Astrocyte (in vitro differentiated cells and primary cell): ENCODE measurements at regions not wholly inside any gene's neighbourhood (a gene's known extent, or its start where the extent isn't known, plus 50 kb on each side); places are given as distances from the start of the nearest gene placed in this dataset.

Experiments used
- DNase-seq: peaks from one replicate; pipeline ENCODE4 v3.0.0-alpha.2; 2010; ENCODE audit warnings: low read depth
- FAIRE-seq: peaks from 2 replicates; lab custom pipeline; 2011; peaks lifted over from hg19 to GRCh38; lab: Jason Lieb, UNC
- H2AFZ ChIP-seq: 2 replicates; pipeline ENCODE4 v1.6.0; 2012; ENCODE audit warnings: low read depth, low read length, inconsistent platforms
- H3K27ac ChIP-seq: 2 replicates; pipeline ENCODE4 v1.5.1; 2011; ENCODE audit warnings: low read depth, low read length, inconsistent platforms
- H3K27me3 ChIP-seq: 2 replicates; pipeline ENCODE4 v1.6.0; 2011; ENCODE audit warnings: low read length, inconsistent platforms; ENCODE audit not compliant: insufficient read depth
- H3K36me3 ChIP-seq: 2 replicates; pipeline ENCODE4 v1.5.1; 2011; ENCODE audit warnings: low read length, inconsistent platforms; ENCODE audit not compliant: insufficient read depth
- H3K4me1 ChIP-seq: 2 replicates; pipeline ENCODE4 v1.5.1; 2011; ENCODE audit warnings: low read length, inconsistent platforms; ENCODE audit not compliant: insufficient read depth
- H3K4me2 ChIP-seq: 2 replicates; pipeline ENCODE4 v1.6.0; 2012; ENCODE audit warnings: low read length, inconsistent platforms
- H3K4me3 ChIP-seq: 2 replicates; pipeline ENCODE4 v1.5.1; 2011; ENCODE audit warnings: low read depth, mild to moderate bottlenecking, low read length, inconsistent platforms; ENCODE audit not compliant: insufficient read depth
- H3K79me2 ChIP-seq: 2 replicates; pipeline ENCODE4 v1.6.0; 2012; ENCODE audit warnings: mild to moderate bottlenecking, low read length, inconsistent platforms; ENCODE audit not compliant: insufficient read depth
- H3K9ac ChIP-seq: 2 replicates; pipeline ENCODE4 v1.6.0; 2012; ENCODE audit warnings: mild to moderate bottlenecking, low read length, inconsistent platforms
- H3K9me3 ChIP-seq: 2 replicates; pipeline ENCODE4 v1.5.1; 2012; ENCODE audit warnings: low read depth, mild to moderate bottlenecking, low read length, inconsistent platforms; ENCODE audit not compliant: insufficient read depth
- H4K20me1 ChIP-seq: 2 replicates; pipeline ENCODE4 v1.6.0; 2012; ENCODE audit warnings: low read length, inconsistent platforms; ENCODE audit not compliant: insufficient read depth
- H3K27ac Mint-ChIP-seq: one replicate; pipeline ENCODE4 v1.8.0; 2021; ENCODE audit warnings: mild to moderate bottlenecking, mixed read lengths; ENCODE audit not compliant: unreplicated experiment
- H3K27me3 Mint-ChIP-seq: one replicate; pipeline ENCODE4 v1.8.0; 2021; ENCODE audit warnings: low read depth, mixed read lengths; ENCODE audit not compliant: unreplicated experiment
- H3K36me3 Mint-ChIP-seq: one replicate; pipeline ENCODE4 v1.8.0; 2021; ENCODE audit warnings: low read depth, mixed read lengths; ENCODE audit not compliant: unreplicated experiment
- H3K4me1 Mint-ChIP-seq: one replicate; pipeline ENCODE4 v1.8.0; 2021; ENCODE audit warnings: low read depth, mixed read lengths; ENCODE audit not compliant: unreplicated experiment
- H3K4me3 Mint-ChIP-seq: one replicate; pipeline ENCODE4 v1.8.0; 2021; ENCODE audit warnings: mild to moderate bottlenecking, moderate library complexity, mixed read lengths; ENCODE audit not compliant: unreplicated experiment
- H3K9me3 Mint-ChIP-seq: one replicate; pipeline ENCODE4 v1.8.0; 2021; ENCODE audit warnings: mild to moderate bottlenecking, mixed read lengths; ENCODE audit not compliant: unreplicated experiment
- EZH2 ChIP-seq: IDR thresholded peaks from 2 replicates; pipeline ENCODE4 v1.6.1; 2012; ENCODE audit warnings: mild to moderate bottlenecking, low read length, inconsistent platforms; ENCODE audit not compliant: insufficient read depth
- TF ChIP-seq, protein P1 (sequence below): IDR thresholded peaks from 2 replicates; pipeline ENCODE4 v1.5.1; 2011; ENCODE audit warnings: low read depth, mild to moderate bottlenecking, inconsistent platforms, low read length, moderate library complexity; ENCODE audit not compliant: insufficient read depth

GRCh38 chr19:27746691-27747380 is 1466.1 kb downstream of the UQCRFS1 start:
- Mint-ChIP-seq H3K27me3 (no peaks in the 10 kb centered on the region), H3K4me3 (no peak overlapping the region), H3K36me3 (peaks cover 20% of the 10 kb centered on the region), H3K27ac (no peak overlapping the region), H3K4me1 (peaks cover 9% of the 10 kb centered on the region), H3K9me3 (peaks cover 5% of the 10 kb centered on the region)
- Histone ChIP-seq H3K9ac (no peak overlapping the region), H3K9me3 (no peaks in the 10 kb centered on the region), H3K27me3 (no peaks in the 10 kb centered on the region), H3K4me2 (peak overlapping the region; percentile 33), H3K4me3 (no peak overlapping the region), H3K27ac (no peak overlapping the region), H2AFZ (no peak overlapping the region), H3K4me1 (no peaks in the 10 kb centered on the region), H3K79me2 (no peaks in the 10 kb centered on the region), H3K36me3 (no peaks in the 10 kb centered on the region), H4K20me1 (peaks cover 16% of the 10 kb centered on the region)
- DNase-seq: peak; percentile 6
- TF ChIP-seq, protein P1, sequence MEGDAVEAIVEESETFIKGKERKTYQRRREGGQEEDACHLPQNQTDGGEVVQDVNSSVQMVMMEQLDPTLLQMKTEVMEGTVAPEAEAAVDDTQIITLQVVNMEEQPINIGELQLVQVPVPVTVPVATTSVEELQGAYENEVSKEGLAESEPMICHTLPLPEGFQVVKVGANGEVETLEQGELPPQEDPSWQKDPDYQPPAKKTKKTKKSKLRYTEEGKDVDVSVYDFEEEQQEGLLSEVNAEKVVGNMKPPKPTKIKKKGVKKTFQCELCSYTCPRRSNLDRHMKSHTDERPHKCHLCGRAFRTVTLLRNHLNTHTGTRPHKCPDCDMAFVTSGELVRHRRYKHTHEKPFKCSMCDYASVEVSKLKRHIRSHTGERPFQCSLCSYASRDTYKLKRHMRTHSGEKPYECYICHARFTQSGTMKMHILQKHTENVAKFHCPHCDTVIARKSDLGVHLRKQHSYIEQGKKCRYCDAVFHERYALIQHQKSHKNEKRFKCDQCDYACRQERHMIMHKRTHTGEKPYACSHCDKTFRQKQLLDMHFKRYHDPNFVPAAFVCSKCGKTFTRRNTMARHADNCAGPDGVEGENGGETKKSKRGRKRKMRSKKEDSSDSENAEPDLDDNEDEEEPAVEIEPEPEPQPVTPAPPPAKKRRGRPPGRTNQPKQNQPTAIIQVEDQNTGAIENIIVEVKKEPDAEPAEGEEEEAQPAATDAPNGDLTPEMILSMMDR: no peak
- no peak for TF ChIP-seq EZH2
- no peak for FAIRE-seq

DNA sequence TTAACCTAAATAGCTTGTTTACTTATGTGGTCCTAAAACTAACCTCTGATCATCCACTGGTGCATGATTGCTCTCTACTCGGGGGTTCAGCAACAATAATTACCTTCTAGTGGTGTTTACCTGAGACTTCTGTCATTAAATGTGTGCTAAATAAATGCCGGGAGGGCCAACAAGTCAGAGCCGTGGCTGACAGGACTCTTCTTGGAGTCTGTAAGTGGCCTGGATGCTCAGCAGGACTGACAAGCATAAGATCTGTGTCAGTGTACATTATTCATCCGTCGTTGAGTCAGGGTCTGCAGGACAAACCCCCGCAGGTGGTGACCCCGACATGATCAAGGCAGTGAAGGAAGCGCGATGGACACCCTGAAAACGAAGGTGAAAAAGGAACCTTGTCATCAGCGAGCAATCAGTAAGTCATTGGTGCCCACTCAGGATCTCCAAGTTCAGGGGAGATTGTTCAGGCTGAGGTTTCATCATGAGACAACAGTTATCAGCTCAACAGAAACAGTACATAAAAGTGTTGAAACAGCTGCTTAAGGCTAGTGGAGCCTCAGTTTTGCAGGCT is 1466.9 kb downstream of the UQCRFS1 start:
- Histone ChIP-seq H3K27me3 (no peaks in the 10 kb centered on the region), H3K4me1 (no peaks in the 10 kb centered on the region), H3K4me2 (no peak overlapping the region), H3K4me3 (no peak overlapping the region), H3K9ac (no peak overlapping the region), H2AFZ (no peak overlapping the region), H4K20me1 (peaks cover 16% of the 10 kb centered on the region), H3K9me3 (no peaks in the 10 kb centered on the region), H3K27ac (no peak overlapping the region), H3K36me3 (no peaks in the 10 kb centered on the region), H3K79me2 (no peaks in the 10 kb centered on the region)
- TF ChIP-seq, protein P1: no peak
- no peak for TF ChIP-seq EZH2
- Mint-ChIP-seq H3K27ac (no peak overlapping the region), H3K4me1 (peaks cover 9% of the 10 kb centered on the region), H3K36me3 (peaks cover 22% of the 10 kb centered on the region), H3K27me3 (no peaks in the 10 kb centered on the region), H3K4me3 (no peak overlapping the region), H3K9me3 (peaks cover 7% of the 10 kb centered on the region)
- DNase-seq: no peak
- FAIRE-seq: no peak
